ENCODE measurements at regions not wholly inside any gene's neighbourhood (a gene's known extent, or its start where the extent isn't known, plus 50 kb on each side); places are given as distances from the start of the nearest gene placed in this dataset.
A peak's percentile ranks its signal among the peaks of the same experiment; 100 is the strongest.

DNA sequence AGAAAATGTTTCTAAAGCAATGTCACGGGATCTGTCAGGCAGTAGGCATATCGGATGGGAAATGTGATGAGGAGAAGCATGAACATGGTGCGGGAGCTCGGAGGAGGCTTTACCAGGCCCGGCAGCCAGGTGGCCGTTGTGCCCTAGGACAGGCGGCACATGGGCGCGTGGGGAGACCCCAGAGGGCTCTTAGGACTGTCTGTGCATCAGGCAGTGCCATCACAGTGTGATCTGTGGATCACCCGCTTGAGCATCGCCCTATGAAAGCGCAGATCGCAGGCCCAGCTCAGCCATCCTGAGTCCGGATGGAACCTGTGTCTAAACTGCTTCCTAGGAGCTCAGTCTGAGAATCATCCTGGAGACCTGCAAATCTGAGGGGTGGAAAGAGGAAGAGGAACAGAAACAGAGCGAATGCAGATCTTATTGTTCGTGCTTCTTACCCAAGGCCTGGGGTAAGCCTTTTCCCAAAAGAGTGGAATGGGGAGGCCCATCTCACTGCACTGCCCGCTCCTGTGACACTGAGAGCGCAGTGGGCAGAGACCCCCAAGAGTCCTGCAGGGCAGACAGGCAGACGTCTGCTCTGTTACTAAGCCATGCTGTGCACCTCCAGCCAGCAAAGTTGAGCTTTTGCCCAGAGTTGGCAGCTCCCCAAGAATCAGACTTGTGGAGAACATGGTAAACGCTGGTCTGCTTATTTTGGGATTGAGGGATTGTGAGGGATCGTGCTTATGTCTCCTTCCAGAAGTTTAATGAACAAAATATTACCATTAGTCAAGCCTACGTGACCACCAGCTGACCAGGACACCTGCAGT is 251.0 kb downstream of the RHOU start:
- TF ChIP-seq, protein P1, sequence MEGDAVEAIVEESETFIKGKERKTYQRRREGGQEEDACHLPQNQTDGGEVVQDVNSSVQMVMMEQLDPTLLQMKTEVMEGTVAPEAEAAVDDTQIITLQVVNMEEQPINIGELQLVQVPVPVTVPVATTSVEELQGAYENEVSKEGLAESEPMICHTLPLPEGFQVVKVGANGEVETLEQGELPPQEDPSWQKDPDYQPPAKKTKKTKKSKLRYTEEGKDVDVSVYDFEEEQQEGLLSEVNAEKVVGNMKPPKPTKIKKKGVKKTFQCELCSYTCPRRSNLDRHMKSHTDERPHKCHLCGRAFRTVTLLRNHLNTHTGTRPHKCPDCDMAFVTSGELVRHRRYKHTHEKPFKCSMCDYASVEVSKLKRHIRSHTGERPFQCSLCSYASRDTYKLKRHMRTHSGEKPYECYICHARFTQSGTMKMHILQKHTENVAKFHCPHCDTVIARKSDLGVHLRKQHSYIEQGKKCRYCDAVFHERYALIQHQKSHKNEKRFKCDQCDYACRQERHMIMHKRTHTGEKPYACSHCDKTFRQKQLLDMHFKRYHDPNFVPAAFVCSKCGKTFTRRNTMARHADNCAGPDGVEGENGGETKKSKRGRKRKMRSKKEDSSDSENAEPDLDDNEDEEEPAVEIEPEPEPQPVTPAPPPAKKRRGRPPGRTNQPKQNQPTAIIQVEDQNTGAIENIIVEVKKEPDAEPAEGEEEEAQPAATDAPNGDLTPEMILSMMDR (IDR thresholded peaks at IDR 0.05; ENCODE audit: low read length, missing control alignments): no peak
- H3K4me3 ChIP-seq (replicated peaks; ENCODE audit: low read depth, low read length): no peak overlapping the region
- peak; percentile 41 for DNase-seq (ENCODE audit: low read depth)

DNA sequence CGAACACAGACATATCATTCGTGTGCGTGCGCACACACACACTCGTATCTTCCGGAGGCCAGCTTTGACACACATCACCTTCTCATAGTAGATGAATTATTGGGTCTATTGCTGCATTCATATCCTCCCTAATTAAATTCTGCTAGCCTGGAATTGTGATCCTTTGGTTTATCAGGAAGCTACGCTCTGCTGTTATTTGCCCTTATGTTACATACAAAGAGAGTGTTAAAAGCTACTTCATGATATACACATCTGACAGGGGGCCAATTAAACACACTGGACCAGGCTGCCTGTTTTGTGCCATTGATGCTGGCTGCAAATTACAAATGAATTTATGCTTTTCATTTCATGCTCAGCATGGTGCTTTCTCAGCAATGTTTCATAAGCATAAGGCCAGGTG is 252.0 kb downstream of the RHOU start:
- no peak for DNase-seq (ENCODE audit: low read depth)
- no peak overlapping the region for H3K4me3 ChIP-seq (replicated peaks; ENCODE audit: low read depth, low read length)
- TF ChIP-seq, protein P1 (IDR thresholded peaks at IDR 0.05; ENCODE audit: low read length, missing control alignments): no peak

DNA sequence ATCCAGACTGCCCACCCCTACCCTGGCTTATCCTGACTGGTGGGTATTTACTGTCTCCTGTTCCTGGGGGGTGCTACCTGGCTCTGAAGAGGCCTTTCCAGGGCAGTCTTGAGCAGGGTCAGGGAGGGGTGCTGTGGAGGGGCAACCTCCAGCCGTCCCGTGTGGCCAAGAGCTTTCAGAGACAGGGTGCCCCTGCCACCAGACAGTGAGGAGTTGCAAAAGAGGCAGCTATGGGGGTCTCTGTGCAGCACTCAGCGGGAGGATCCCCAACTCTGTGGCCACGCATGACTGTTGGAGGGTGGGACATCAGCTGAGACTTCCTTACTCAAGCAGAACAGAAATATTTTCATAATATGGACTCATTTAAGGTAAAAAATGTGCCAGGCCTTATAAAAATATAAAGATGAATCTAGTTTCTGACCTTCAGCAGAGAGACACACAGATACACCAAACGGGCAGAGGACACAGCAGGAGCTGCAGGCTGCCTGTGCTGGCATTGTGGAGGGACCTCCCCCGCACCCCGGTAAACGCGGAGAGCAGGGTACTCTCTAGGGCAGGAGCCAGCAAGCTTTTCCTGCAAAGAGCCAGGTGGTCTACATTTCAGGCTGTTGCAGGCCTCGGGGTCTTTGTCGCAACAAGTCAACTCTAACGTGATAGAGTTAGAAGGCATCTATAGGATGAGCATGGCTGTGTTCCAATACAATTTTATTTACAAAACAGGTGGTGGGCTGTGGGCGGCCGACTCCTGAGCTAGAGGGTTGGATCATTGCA is 252.6 kb downstream of the RHOU start:
- TF ChIP-seq, protein P1 (IDR thresholded peaks at IDR 0.05; ENCODE audit: low read length, missing control alignments): no peak
- H3K4me3 ChIP-seq (replicated peaks; ENCODE audit: low read depth, low read length): no peak overlapping the region
- no peak for DNase-seq (ENCODE audit: low read depth)

DNA sequence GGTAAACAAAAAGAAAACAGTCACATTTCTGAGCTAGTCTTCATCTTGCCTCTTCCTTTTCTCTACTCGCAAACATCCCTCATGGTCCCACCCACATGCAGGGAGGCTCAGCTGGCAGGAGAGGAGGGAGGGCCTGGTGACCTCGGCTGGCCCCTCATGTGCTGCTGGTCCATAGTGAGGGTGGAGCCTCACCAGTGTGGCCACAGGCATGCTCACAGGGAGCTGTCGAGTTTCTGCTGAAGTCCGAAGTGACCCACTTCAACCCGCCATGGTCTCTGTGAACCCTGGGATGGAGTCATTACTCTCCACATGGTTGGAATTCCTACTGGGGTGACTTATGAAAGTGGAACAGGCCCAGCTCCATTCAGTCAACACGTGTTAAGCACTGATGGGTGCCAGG is 253.4 kb downstream of the RHOU start:
- TF ChIP-seq, protein P1 (IDR thresholded peaks at IDR 0.05; ENCODE audit: low read length, missing control alignments): no peak
- H3K4me3 ChIP-seq (replicated peaks; ENCODE audit: low read depth, low read length): no peak overlapping the region
- no peak for DNase-seq (ENCODE audit: low read depth)

DNA sequence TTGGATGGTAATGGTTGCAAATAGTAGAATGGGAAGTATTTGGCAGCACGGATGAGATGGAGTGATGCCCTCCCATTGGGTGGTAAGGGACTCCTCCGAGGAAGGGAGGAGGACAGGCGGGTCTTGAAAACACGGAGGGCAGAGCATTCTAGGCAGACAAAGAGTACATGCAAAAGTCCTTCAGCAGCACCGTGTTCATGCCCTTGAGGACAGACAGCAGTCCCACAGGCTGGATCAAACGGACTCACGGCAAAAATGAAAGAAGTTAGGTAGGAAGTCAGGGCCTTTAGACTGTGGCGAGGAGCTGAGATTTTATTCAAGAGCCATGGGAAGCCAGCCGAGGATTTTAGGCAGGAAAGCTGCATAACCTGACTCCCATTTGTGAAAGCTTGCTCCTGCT is 253.9 kb downstream of the RHOU start:
- H3K4me3 ChIP-seq (replicated peaks; ENCODE audit: low read depth, low read length): no peak overlapping the region
- TF ChIP-seq, protein P1 (IDR thresholded peaks at IDR 0.05; ENCODE audit: low read length, missing control alignments): no peak
- no peak for DNase-seq (ENCODE audit: low read depth)

DNA sequence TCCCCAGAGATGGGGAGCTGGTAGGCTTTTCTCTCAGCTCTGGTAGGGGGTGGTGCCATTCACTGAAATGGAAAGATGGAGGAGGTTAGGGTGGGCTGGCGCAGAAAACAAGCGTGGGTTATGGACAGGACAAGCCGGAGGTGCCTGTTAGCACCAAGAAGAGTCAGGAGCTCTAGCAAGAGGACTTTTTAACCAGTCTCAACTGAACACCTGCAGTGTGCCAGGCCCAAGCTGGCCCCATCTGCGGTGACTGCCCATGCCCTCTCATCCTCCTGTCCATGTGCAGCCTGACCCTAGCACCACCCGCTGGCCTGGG is 254.4 kb downstream of the RHOU start:
- DNase-seq (ENCODE audit: low read depth): no peak
- TF ChIP-seq, protein P1 (IDR thresholded peaks at IDR 0.05; ENCODE audit: low read length, missing control alignments): no peak

More for the DNA sequence above, 254.4 kb downstream of the RHOU start:
- H3K4me3 ChIP-seq (replicated peaks; ENCODE audit: low read depth, low read length): no peak overlapping the region
